ENCODE measurements at regions not wholly inside any gene's neighbourhood (a gene's known extent, or its start where the extent isn't known, plus 50 kb on each side); places are given as distances from the start of the nearest gene placed in this dataset.
"Not testable (repeated sequence)": the region's sequence is repeated elsewhere in the genome, so short reads cannot be mapped to it uniquely, and the experiment has no call there.

GRCh38 chr5:17056141-17056631, 120.1 kb upstream of the MYO10 start:
- Mint-ChIP-seq H3K4me3 (no peak overlapping the region), H3K9me3 (no peaks in the 10 kb centered on the region), H3K27ac (no peak overlapping the region), H3K36me3 (no peaks in the 10 kb centered on the region), H3K4me1 (no peaks in the 10 kb centered on the region), H3K27me3 (no peaks in the 10 kb centered on the region)
- POLR2A ChIA-PET: no interaction called here
- ATAC-seq (ENCODE audit: low read depth) (no peak), DNase-seq (no peak)

- ATAC-seq (ENCODE audit: low read depth): no peak
- Mint-ChIP-seq H3K9me3 (no peaks in the 10 kb centered on the region), H3K4me3 (no peak overlapping the region), H3K27ac (no peak overlapping the region), H3K36me3 (no peaks in the 10 kb centered on the region), H3K4me1 (no peaks in the 10 kb centered on the region), H3K27me3 (no peaks in the 10 kb centered on the region)
- no peak for DNase-seq
- POLR2A ChIA-PET: no interaction called here
These were observed 122.3 kb upstream of the MYO10 start for GRCh38 chr5:17058438-17058837.

GRCh38 chr5:17061973-17062470, 125.9 kb upstream of the MYO10 start:
- Mint-ChIP-seq H3K27ac (no peak overlapping the region), H3K9me3 (peaks cover 3% of the 10 kb centered on the region)
- POLR2A ChIA-PET: no interaction called here

GRCh38 chr5:17062741-17063140, 126.7 kb upstream of the MYO10 start:
- DNase-seq; H3K36me3 Mint-ChIP-seq; H3K27ac Mint-ChIP-seq; H3K27me3 Mint-ChIP-seq; POLR2A ChIA-PET; H3K9me3 Mint-ChIP-seq; H3K4me1 Mint-ChIP-seq; ATAC-seq (ENCODE audit: low read depth); H3K4me3 Mint-ChIP-seq: not testable (repeated sequence)

More at GRCh38 chr5:17061973-17062470, 125.9 kb upstream of the MYO10 start:
- H3K4me1 Mint-ChIP-seq: no peaks in the 10 kb centered on the region
- DNase-seq (no peak), ATAC-seq (ENCODE audit: low read depth) (no peak)
- no peaks in the 10 kb centered on the region for H3K36me3 Mint-ChIP-seq
- H3K4me3 Mint-ChIP-seq: no peak overlapping the region
- no peaks in the 10 kb centered on the region for H3K27me3 Mint-ChIP-seq

GRCh38 chr5:17064241-17064640, 128.2 kb upstream of the MYO10 start:
- Mint-ChIP-seq H3K4me3 (no peak overlapping the region), H3K36me3 (no peaks in the 10 kb centered on the region), H3K9me3 (peaks cover 3% of the 10 kb centered on the region), H3K27me3 (no peaks in the 10 kb centered on the region), H3K4me1 (no peaks in the 10 kb centered on the region), H3K27ac (no peak overlapping the region)
- DNase-seq: no peak
- ATAC-seq (ENCODE audit: low read depth): no peak
- POLR2A ChIA-PET: no interaction called here

- no peak overlapping the region for H3K4me3 Mint-ChIP-seq
- peaks cover 3% of the 10 kb centered on the region for H3K9me3 Mint-ChIP-seq
- DNase-seq: no peak
- POLR2A ChIA-PET: no interaction called here
- H3K27me3 Mint-ChIP-seq: no peaks in the 10 kb centered on the region
- no peaks in the 10 kb centered on the region for H3K36me3 Mint-ChIP-seq
- no peaks in the 10 kb centered on the region for H3K4me1 Mint-ChIP-seq
- H3K27ac Mint-ChIP-seq: no peak overlapping the region
- ATAC-seq (ENCODE audit: low read depth): no peak
These were observed 129.4 kb upstream of the MYO10 start for GRCh38 chr5:17065458-17065857.

- H3K27ac Mint-ChIP-seq; H3K4me3 Mint-ChIP-seq; ATAC-seq (ENCODE audit: low read depth); H3K36me3 Mint-ChIP-seq; POLR2A ChIA-PET; DNase-seq; H3K27me3 Mint-ChIP-seq; H3K4me1 Mint-ChIP-seq; H3K9me3 Mint-ChIP-seq: not testable (repeated sequence)
These were observed 129.9 kb upstream of the MYO10 start for GRCh38 chr5:17066026-17066425.

- Mint-ChIP-seq H3K4me3 (no peak overlapping the region), H3K27ac (no peak overlapping the region), H3K9me3 (peaks cover 3% of the 10 kb centered on the region), H3K4me1 (no peaks in the 10 kb centered on the region), H3K36me3 (no peaks in the 10 kb centered on the region), H3K27me3 (no peaks in the 10 kb centered on the region)
- DNase-seq (no peak), ATAC-seq (ENCODE audit: low read depth) (no peak)
- POLR2A ChIA-PET: no interaction called here
These were observed 131.7 kb upstream of the MYO10 start for GRCh38 chr5:17067657-17068392.

- Mint-ChIP-seq H3K27ac (no peak overlapping the region), H3K9me3 (peaks cover 3% of the 10 kb centered on the region), H3K4me1 (no peaks in the 10 kb centered on the region), H3K27me3 (no peaks in the 10 kb centered on the region), H3K36me3 (no peaks in the 10 kb centered on the region), H3K4me3 (no peak overlapping the region)
- ATAC-seq (ENCODE audit: low read depth) (no peak), DNase-seq (no peak)
- POLR2A ChIA-PET: interaction anchor here (0.5 kb wide), 1 partner anchor 31 kb away, joined by 3 read pairs; no protein-coding TSS in a partner anchor
These were observed 134.0 kb upstream of the MYO10 start for GRCh38 chr5:17069995-17070511.

GRCh38 chr5:17070647-17071046, 134.6 kb upstream of the MYO10 start:
- Mint-ChIP-seq H3K4me1 (no peaks in the 10 kb centered on the region), H3K36me3 (no peaks in the 10 kb centered on the region), H3K27me3 (no peaks in the 10 kb centered on the region), H3K4me3 (no peak overlapping the region), H3K9me3 (peaks cover 3% of the 10 kb centered on the region), H3K27ac (no peak overlapping the region)
- POLR2A ChIA-PET: no interaction called here
- ATAC-seq (ENCODE audit: low read depth): no peak
- no peak for DNase-seq

GRCh38 chr5:17075236-17075635, 139.1 kb upstream of the MYO10 start:
- POLR2A ChIA-PET: no interaction called here
- Mint-ChIP-seq H3K4me3 (no peak overlapping the region), H3K27ac (no peak overlapping the region), H3K9me3 (no peaks in the 10 kb centered on the region), H3K27me3 (no peaks in the 10 kb centered on the region), H3K36me3 (no peaks in the 10 kb centered on the region), H3K4me1 (no peaks in the 10 kb centered on the region)
- no peak for ATAC-seq (ENCODE audit: low read depth)
- DNase-seq: no peak

- Mint-ChIP-seq H3K27me3 (no peaks in the 10 kb centered on the region), H3K27ac (no peak overlapping the region), H3K36me3 (no peaks in the 10 kb centered on the region), H3K9me3 (no peaks in the 10 kb centered on the region), H3K4me1 (no peaks in the 10 kb centered on the region), H3K4me3 (no peak overlapping the region)
- POLR2A ChIA-PET: no interaction called here
- no peak for ATAC-seq (ENCODE audit: low read depth)
- DNase-seq: no peak
These were observed 140.2 kb upstream of the MYO10 start for GRCh38 chr5:17076272-17076671.

GRCh38 chr5:17077440-17078233, 139.8 kb upstream of the BASP1 start:
- Mint-ChIP-seq H3K4me3 (no peak overlapping the region), H3K27me3 (no peaks in the 10 kb centered on the region), H3K4me1 (no peaks in the 10 kb centered on the region), H3K36me3 (no peaks in the 10 kb centered on the region), H3K27ac (no peak overlapping the region), H3K9me3 (no peaks in the 10 kb centered on the region)
- no peak for DNase-seq
- POLR2A ChIA-PET: no interaction called here
- ATAC-seq (ENCODE audit: low read depth): no peak

- DNase-seq (no peak), ATAC-seq (ENCODE audit: low read depth) (no peak)
- H3K27me3 Mint-ChIP-seq: no peaks in the 10 kb centered on the region
- no peak overlapping the region for H3K4me3 Mint-ChIP-seq
- no peak overlapping the region for H3K27ac Mint-ChIP-seq
- no peaks in the 10 kb centered on the region for H3K9me3 Mint-ChIP-seq
- POLR2A ChIA-PET: no interaction called here
- H3K36me3 Mint-ChIP-seq: no peaks in the 10 kb centered on the region
- no peaks in the 10 kb centered on the region for H3K4me1 Mint-ChIP-seq
These were observed 137.9 kb upstream of the BASP1 start for GRCh38 chr5:17079562-17079961.

Measured in activated naive CD8-positive, alpha-beta T cell treated with anti-CD3 and anti-CD28 coated beads, Interleukin-2, amount 10 ng/mL, durations not matched to agents 7 days and 5 days (primary cell).